Peyer's patch (tissue), 4 donors: ENCODE measurements at regions not wholly inside any gene's neighbourhood (a gene's known extent, or its start where the extent isn't known, plus 50 kb on each side); places are given as distances from the start of the nearest gene placed in this dataset.

Experiments used
- DNase-seq, 3 donors: peaks; one replicate each; pipeline ENCODE4 v3.0.0-alpha.2; 2017 to 2019
- H3K27ac ChIP-seq, 4 donors: fragments of 200-600 bp; sonication (generic); one replicate each; pipeline ENCODE4 v1.5.1; 2016 to 2019
- H3K27me3 ChIP-seq, 2 donors: fragments of 200-600 bp; sonication (generic); one replicate each; pipeline ENCODE4 v1.5.1; 2019
- H3K36me3 ChIP-seq, 3 donors: fragments of 200-600 bp; sonication (generic); one replicate each; pipeline ENCODE4 v1.5.1; 2016 to 2019
- H3K4me1 ChIP-seq, 4 donors: fragments of 200-600 bp; sonication (generic); one replicate each; pipeline ENCODE4 v1.5.1; 2016 to 2019
- H3K4me3 ChIP-seq, 4 donors: fragments of 200-600 bp; sonication (generic); 1 replicate in 3 of 4; 2 replicates in 1 of 4; pipeline ENCODE4 v1.5.1; 2016 to 2019; ENCODE audit warnings: mild to moderate bottlenecking in 1 of 4
- H3K9me3 ChIP-seq, 4 donors: fragments of 200-600 bp; sonication (generic); one replicate each; pipeline ENCODE4 v1.5.1; 2016 to 2019; ENCODE audit warnings: mild to moderate bottlenecking in 1 of 4
- POLR2A ChIP-seq, 2 donors: fragments of 450-650 bp; IDR thresholded peaks; one replicate each; pipeline ENCODE4 v1.5.1; 2017; ENCODE audit warnings: antibody characterized with exemption in 2 of 2, mild to moderate bottlenecking in 2 of 2, moderate library complexity in 2 of 2
- TF ChIP-seq, protein P1 (sequence below), 6 experiments: fragments of 450-650 bp in 4 of 6; fragments of 200-600 bp in 2 of 6; sonication (generic) in 1 of 6; IDR thresholded peaks; one replicate each; pipeline ENCODE4 v1.5.1; 2017 to 2019; ENCODE audit warnings: antibody characterized with exemption in 6 of 6, mild to moderate bottlenecking in 3 of 6, moderate library complexity in 1 of 6

GRCh38 chr14:25150401-25150800, 100.5 kb upstream of the STXBP6 start:
- Histone ChIP-seq H3K9me3 (no peaks in the 10 kb centered on the region), H3K36me3 (no peaks in the 10 kb centered on the region), H3K27ac (no peak overlapping the region), H3K4me3 (no peak overlapping the region), H3K4me1 (no peaks in the 10 kb centered on the region), H3K27me3 (peaks cover 0 to 4% of the 10 kb centered on the region in 2 donors)
- no peak for DNase-seq
- TF ChIP-seq, protein P1, sequence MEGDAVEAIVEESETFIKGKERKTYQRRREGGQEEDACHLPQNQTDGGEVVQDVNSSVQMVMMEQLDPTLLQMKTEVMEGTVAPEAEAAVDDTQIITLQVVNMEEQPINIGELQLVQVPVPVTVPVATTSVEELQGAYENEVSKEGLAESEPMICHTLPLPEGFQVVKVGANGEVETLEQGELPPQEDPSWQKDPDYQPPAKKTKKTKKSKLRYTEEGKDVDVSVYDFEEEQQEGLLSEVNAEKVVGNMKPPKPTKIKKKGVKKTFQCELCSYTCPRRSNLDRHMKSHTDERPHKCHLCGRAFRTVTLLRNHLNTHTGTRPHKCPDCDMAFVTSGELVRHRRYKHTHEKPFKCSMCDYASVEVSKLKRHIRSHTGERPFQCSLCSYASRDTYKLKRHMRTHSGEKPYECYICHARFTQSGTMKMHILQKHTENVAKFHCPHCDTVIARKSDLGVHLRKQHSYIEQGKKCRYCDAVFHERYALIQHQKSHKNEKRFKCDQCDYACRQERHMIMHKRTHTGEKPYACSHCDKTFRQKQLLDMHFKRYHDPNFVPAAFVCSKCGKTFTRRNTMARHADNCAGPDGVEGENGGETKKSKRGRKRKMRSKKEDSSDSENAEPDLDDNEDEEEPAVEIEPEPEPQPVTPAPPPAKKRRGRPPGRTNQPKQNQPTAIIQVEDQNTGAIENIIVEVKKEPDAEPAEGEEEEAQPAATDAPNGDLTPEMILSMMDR (IDR thresholded peaks at IDR 0.05): no peak

GRCh38 chr14:25140411-25140810, 90.5 kb upstream of the STXBP6 start:
- Histone ChIP-seq H3K4me1 (no peaks in the 10 kb centered on the region), H3K4me3 (no peak overlapping the region), H3K27me3 (no peaks in the 10 kb centered on the region), H3K9me3 (no peaks in the 10 kb centered on the region), H3K27ac (no peak overlapping the region), H3K36me3 (no peaks in the 10 kb centered on the region)
- DNase-seq: no peak
- TF ChIP-seq, protein P1 (IDR thresholded peaks at IDR 0.05): no peak
- no peak for TF ChIP-seq POLR2A (IDR thresholded peaks at IDR 0.05)

DNA sequence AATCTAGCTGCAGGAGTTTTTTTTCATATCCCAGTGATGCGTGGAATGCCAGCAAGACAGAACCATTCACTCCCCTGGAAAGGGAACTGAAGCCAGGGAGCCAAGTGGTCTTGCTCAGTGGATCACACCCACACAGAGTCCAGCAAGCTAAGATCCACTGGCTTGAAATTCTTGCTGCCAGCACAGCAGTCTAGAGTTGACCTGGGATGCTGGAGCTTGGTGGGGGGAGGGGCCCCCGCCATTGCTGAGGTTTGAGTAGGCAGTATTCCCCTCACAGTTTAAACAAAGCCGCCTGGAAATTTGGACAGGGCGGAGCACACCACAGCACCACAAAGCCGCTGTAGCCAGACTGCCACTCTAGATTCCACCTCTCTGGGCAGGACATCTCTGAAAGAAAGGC, 86.9 kb upstream of the STXBP6 start:
- no peak for DNase-seq
- Histone ChIP-seq H3K27ac (no peak overlapping the region), H3K4me3 (no peak overlapping the region), H3K27me3 (no peaks in the 10 kb centered on the region), H3K36me3 (no peaks in the 10 kb centered on the region), H3K4me1 (no peaks in the 10 kb centered on the region), H3K9me3 (no peaks in the 10 kb centered on the region)
- no peak for TF ChIP-seq POLR2A (IDR thresholded peaks at IDR 0.05)
- TF ChIP-seq, protein P1 (IDR thresholded peaks at IDR 0.05): no peak

- Histone ChIP-seq H3K27ac (no peak overlapping the region), H3K27me3 (no peaks in the 10 kb centered on the region), H3K4me1 (no peaks in the 10 kb centered on the region), H3K36me3 (no peaks in the 10 kb centered on the region), H3K4me3 (no peak overlapping the region), H3K9me3 (no peaks in the 10 kb centered on the region)
- DNase-seq: no peak
- TF ChIP-seq, protein P1 (IDR thresholded peaks at IDR 0.05): no peak
- no peak for TF ChIP-seq POLR2A (IDR thresholded peaks at IDR 0.05)
Observed at GRCh38 chr14:25134184-25134583, 84.2 kb upstream of the STXBP6 start.

DNA sequence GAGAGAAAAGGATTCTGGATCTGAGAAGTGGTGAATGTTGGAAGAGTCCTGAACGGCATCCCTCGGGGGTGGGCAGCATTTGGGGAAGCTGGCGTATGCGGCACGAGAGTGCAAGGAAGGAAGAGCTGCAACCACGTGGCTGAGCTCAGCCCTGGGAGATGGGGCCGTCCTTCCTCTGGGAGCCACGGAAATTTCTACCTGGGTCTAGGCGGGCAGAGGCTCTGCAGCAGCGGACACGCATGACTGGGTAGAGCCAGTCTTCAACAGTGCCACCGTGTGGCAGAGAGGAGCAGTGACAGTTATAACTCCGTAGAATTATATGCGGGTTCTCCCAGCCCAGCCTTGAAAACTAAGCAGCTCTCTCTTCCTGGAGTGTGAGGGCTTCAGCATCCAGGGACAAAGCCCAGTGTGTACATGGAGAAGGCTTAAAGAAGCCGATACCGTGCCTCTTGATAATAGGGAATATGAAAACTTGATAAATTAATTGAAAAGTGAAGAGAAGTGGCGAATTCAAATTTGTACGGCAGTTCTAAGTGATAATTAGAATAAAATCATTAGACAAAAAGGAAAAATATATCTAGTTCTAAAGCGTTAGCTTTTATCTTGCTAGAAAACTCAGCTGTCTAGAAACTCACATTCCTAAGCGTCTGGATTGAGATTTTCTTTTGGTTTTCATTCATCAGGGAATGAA, 82.9 kb upstream of the STXBP6 start:
- Histone ChIP-seq H3K4me1 (no peaks in the 10 kb centered on the region), H3K4me3 (no peak overlapping the region), H3K36me3 (no peaks in the 10 kb centered on the region), H3K27me3 (no peaks in the 10 kb centered on the region), H3K27ac (no peak overlapping the region), H3K9me3 (no peaks in the 10 kb centered on the region)
- DNase-seq: peak; percentile 26 to 80 (median 72)
- TF ChIP-seq, protein P1 (IDR thresholded peaks at IDR 0.05): peak in 5 of 6 experiments; percentile 50 to 91 (median 86)
- TF ChIP-seq POLR2A (IDR thresholded peaks at IDR 0.05): no peak

DNA sequence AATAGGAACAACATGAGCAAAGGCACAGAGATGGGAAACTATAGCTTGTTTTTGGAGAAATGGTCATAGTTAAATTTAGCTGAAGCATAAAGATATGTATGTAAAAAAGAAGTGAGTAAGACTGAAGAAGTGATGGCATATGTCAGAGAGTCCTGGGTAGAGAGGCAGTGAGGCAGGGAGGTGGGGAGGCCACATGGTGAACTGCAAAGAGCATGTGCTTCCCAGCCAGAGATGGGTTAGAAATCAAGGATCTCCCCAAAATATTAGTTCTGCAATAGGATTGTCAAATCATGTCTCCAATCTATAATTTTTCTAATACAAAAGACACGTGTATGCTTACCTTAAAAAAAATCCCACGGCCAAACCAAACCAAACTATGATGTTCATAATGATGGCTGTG, 82.1 kb upstream of the STXBP6 start:
- Histone ChIP-seq H3K27me3 (no peaks in the 10 kb centered on the region), H3K27ac (no peak overlapping the region), H3K4me1 (no peaks in the 10 kb centered on the region), H3K9me3 (no peaks in the 10 kb centered on the region), H3K36me3 (no peaks in the 10 kb centered on the region), H3K4me3 (no peak overlapping the region)
- TF ChIP-seq, protein P1 (IDR thresholded peaks at IDR 0.05): no peak
- TF ChIP-seq POLR2A (IDR thresholded peaks at IDR 0.05): no peak
- DNase-seq: no peak
